ENCODE measurements at regions not wholly inside any gene's neighbourhood (a gene's known extent, or its start where the extent isn't known, plus 50 kb on each side); places are given as distances from the start of the nearest gene placed in this dataset.

DNA sequence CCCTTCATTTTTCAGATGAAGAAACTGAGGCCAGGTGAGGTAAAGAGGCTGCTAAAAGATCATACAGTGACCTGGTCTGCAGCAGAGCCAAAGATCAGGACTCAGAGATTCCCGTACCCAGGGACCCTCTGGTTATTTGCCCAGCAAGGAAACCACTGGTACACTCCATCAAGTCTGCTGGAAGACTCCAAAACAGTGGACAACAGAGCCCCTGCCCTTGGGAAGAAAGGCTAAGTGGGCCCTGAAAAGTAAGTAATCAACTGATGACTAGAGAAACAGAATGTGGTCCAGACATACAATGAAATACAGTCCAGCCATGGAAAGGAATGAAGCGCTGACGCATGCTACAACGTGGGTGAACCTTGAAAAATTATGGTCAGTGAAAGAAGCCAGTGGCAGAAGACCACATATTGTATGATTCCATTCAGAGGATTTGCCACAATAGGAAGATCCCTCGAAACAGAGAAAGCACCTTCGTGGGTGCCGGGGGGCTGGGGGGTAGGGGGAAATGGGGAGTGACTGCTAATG lies 106.4 kb downstream of the ETS2 start:
- WGBS (ENCODE audit: low lambda C conversion rate, missing lambda C conversion rate) = 95% methylated on average over 7 of the region's 7 CpGs
- DNase-seq (ENCODE audit: low spot score) = no peak
- Histone ChIP-seq H3K9me2 (replicated peaks; ENCODE audit: insufficient read depth) (no peaks in the 10 kb centered on the region), H3K27me3 (no peaks in the 10 kb centered on the region), H3K4me1 (ENCODE audit: insufficient read depth) (peaks cover 48% of the 10 kb centered on the region), H3K36me3 (replicated peaks; ENCODE audit: insufficient read depth, low read depth) (no peaks in the 10 kb centered on the region), H2AFZ (no peak overlapping the region), H4K20me1 (ENCODE audit: insufficient read depth, poor library complexity, severe bottlenecking) (no peaks in the 10 kb centered on the region), H3K4me3 (no peak overlapping the region), H3K4me2 (peak overlapping the region; percentile 65), H3K27ac (peak overlapping the region; percentile 97), H3K79me2 (no peaks in the 10 kb centered on the region), H3K9me3 (ENCODE audit: low read depth) (no peaks in the 10 kb centered on the region)
- TF ChIP-seq EZH2 (IDR thresholded peaks at IDR 0.05; ENCODE audit: borderline replicate concordance) (no peak), EZH2phosphoT487 (IDR thresholded peaks at IDR 0.05; ENCODE audit: low read depth, severe bottlenecking, unreplicated experiment) (no peak)
- TF ChIP-seq, protein P1, sequence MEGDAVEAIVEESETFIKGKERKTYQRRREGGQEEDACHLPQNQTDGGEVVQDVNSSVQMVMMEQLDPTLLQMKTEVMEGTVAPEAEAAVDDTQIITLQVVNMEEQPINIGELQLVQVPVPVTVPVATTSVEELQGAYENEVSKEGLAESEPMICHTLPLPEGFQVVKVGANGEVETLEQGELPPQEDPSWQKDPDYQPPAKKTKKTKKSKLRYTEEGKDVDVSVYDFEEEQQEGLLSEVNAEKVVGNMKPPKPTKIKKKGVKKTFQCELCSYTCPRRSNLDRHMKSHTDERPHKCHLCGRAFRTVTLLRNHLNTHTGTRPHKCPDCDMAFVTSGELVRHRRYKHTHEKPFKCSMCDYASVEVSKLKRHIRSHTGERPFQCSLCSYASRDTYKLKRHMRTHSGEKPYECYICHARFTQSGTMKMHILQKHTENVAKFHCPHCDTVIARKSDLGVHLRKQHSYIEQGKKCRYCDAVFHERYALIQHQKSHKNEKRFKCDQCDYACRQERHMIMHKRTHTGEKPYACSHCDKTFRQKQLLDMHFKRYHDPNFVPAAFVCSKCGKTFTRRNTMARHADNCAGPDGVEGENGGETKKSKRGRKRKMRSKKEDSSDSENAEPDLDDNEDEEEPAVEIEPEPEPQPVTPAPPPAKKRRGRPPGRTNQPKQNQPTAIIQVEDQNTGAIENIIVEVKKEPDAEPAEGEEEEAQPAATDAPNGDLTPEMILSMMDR (IDR thresholded peaks at IDR 0.05; ENCODE audit: poor library complexity) = no peak

DNA sequence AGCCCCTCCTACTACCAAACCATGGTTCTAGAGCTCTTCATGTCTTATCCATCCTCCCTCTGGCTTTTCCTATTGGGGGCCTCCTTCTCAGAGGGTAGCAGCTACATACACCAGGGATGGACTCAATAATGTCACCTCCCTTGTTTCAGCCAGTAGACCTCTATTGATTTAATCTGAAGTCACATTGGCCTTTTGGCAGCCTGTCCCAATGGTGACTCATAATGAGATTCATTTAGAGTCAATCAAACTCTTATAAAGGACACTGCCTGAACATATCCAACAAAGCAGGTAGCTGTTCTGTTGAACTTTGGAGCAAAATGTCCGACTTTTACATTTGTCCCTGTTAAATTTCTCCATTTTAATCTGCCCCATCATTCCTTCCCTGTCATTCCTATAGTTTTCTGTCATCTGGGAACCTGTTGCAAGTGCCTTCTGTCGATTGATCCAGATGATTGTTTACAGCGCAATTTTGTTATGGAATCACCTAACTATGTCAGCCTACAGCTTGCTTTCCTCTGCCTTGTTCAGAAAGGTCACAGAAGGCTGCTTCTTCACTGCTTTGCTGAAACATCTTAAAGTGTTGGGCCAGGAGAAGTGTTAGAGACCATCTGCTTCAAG lies 105.9 kb downstream of the ETS2 start:
- Histone ChIP-seq H3K27ac (peak overlapping the region; percentile 97), H4K20me1 (ENCODE audit: insufficient read depth, poor library complexity, severe bottlenecking) (no peaks in the 10 kb centered on the region), H2AFZ (no peak overlapping the region), H3K9me3 (ENCODE audit: low read depth) (no peaks in the 10 kb centered on the region), H3K9me2 (replicated peaks; ENCODE audit: insufficient read depth) (no peaks in the 10 kb centered on the region), H3K4me1 (ENCODE audit: insufficient read depth) (peaks cover 45% of the 10 kb centered on the region), H3K4me3 (no peak overlapping the region), H3K79me2 (no peaks in the 10 kb centered on the region), H3K36me3 (replicated peaks; ENCODE audit: insufficient read depth, low read depth) (no peaks in the 10 kb centered on the region), H3K4me2 (no peak overlapping the region), H3K27me3 (no peaks in the 10 kb centered on the region)
- no peak for DNase-seq (ENCODE audit: low spot score)
- TF ChIP-seq, protein P1 (IDR thresholded peaks at IDR 0.05; ENCODE audit: poor library complexity) = no peak
- TF ChIP-seq EZH2 (IDR thresholded peaks at IDR 0.05; ENCODE audit: borderline replicate concordance) = no peak
- WGBS (ENCODE audit: low lambda C conversion rate, missing lambda C conversion rate) = 99% methylated on average over 3 of the region's 3 CpGs

DNA sequence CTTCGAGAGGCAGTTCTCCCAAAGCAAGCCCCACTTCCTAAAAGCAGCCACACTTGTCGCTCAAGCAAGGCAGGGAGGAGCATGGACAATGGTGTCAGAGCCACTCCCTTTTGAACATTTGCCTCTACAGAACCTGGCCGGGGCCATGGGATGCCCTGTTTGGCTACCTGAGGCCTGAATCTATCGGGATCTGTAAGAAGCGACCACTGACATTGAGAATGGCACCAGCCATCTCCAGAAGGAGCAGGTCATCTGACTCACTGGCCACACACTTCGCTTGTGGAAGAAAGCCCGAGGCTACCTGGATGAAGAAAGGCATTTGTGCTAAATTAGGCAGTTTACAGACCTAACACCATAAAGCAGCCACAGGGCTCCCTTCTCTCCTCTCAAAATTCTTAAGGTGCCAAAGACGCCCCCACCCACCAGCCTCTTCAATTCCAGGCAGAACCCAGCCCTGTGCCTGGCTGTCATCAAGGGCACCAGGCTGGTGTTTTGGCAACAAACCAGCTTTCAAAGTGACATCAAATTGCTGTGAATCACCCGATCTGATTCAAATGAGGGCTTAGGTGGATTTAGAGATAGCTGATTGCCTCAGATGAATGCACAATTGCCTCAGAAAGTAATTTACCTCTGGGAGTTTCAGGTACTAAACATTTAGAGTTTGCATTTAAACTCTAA lies 104.8 kb downstream of the ETS2 start:
- Histone ChIP-seq H3K4me3 (no peak overlapping the region), H4K20me1 (ENCODE audit: insufficient read depth, poor library complexity, severe bottlenecking) (no peaks in the 10 kb centered on the region), H3K4me2 (no peak overlapping the region), H3K9me3 (ENCODE audit: low read depth) (no peaks in the 10 kb centered on the region), H3K27ac (no peak overlapping the region), H2AFZ (no peak overlapping the region), H3K36me3 (replicated peaks; ENCODE audit: insufficient read depth, low read depth) (no peaks in the 10 kb centered on the region), H3K9me2 (replicated peaks; ENCODE audit: insufficient read depth) (no peaks in the 10 kb centered on the region), H3K4me1 (ENCODE audit: insufficient read depth) (peaks cover 39% of the 10 kb centered on the region), H3K27me3 (no peaks in the 10 kb centered on the region), H3K79me2 (no peaks in the 10 kb centered on the region)
- no peak for TF ChIP-seq EZH2phosphoT487 (IDR thresholded peaks at IDR 0.05; ENCODE audit: low read depth, severe bottlenecking, unreplicated experiment)
- no peak for DNase-seq (ENCODE audit: low spot score)
- 71% methylated on average over 9 of the region's 9 CpGs for WGBS (ENCODE audit: low lambda C conversion rate, missing lambda C conversion rate)

DNA sequence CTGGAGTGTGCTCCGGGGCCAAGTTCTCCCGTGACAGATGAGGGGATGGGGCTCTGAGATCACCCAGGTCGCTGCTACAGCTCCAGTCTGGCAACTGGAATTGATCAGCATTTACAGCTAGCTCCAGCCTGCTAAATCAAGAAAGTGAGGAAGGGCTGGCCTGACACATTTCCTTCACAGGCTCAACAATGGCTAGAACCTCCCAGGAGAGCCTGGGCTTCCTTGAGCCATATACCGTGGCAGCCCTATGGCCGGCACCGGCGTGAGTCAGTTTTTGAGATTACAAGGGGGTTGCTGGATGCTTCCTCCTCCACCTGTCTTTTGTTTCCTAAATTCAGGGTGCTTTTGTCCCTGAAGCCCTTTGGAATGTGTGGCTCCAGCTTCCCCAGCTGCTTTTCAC lies 104.2 kb downstream of the ETS2 start:
- no peaks in the 10 kb centered on the region for H3K27me3 ChIP-seq
- H3K36me3 ChIP-seq (replicated peaks; ENCODE audit: insufficient read depth, low read depth) = no peaks in the 10 kb centered on the region
- H2AFZ ChIP-seq = no peak overlapping the region
- H3K9me2 ChIP-seq (replicated peaks; ENCODE audit: insufficient read depth) = no peaks in the 10 kb centered on the region
- H3K9me3 ChIP-seq (ENCODE audit: low read depth) = no peaks in the 10 kb centered on the region
- H3K79me2 ChIP-seq = no peaks in the 10 kb centered on the region
- TF ChIP-seq, protein P1 (IDR thresholded peaks at IDR 0.05; ENCODE audit: poor library complexity) = no peak
- TF ChIP-seq EZH2phosphoT487 (IDR thresholded peaks at IDR 0.05; ENCODE audit: low read depth, severe bottlenecking, unreplicated experiment) (no peak), EZH2 (IDR thresholded peaks at IDR 0.05; ENCODE audit: borderline replicate concordance) (no peak)
- H3K4me2 ChIP-seq = no peak overlapping the region
- H4K20me1 ChIP-seq (ENCODE audit: insufficient read depth, poor library complexity, severe bottlenecking) = no peaks in the 10 kb centered on the region
- no peak overlapping the region for H3K27ac ChIP-seq
- WGBS (ENCODE audit: low lambda C conversion rate, missing lambda C conversion rate) = 75% methylated on average over 7 of the region's 7 CpGs
- H3K4me1 ChIP-seq (ENCODE audit: insufficient read depth) = peaks cover 33% of the 10 kb centered on the region
- H3K4me3 ChIP-seq = no peak overlapping the region
- DNase-seq (ENCODE audit: low spot score) = no peak
